Fibroblast of gingiva (primary cell): ENCODE measurements at regions not wholly inside any gene's neighbourhood (a gene's known extent, or its start where the extent isn't known, plus 50 kb on each side); places are given as distances from the start of the nearest gene placed in this dataset.

Experiments
- DNase-seq: peaks from one replicate; pipeline ENCODE4 v3.0.0-alpha.2; 2011; ENCODE audit warnings: low read depth

DNA sequence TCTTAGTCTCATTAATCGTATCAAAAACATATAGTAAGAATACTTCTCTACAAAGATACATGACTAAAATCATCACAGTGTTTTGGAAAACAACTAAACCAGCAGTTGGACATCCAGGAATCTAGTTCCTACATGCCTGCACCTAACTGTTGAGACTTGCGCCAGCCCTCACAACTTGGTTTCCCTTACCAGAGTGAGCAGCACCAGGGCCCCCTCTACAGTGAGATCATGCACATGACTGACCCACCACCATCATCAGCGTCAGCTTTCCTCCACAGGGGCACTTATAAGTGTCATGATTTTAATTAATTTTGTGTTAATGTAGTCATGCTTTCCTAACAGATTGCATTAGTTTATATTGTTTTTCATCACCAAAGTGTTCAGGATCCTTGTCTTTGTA is 1322.0 kb downstream of the EFNB2 start:
- DNase-seq = no peak

DNA sequence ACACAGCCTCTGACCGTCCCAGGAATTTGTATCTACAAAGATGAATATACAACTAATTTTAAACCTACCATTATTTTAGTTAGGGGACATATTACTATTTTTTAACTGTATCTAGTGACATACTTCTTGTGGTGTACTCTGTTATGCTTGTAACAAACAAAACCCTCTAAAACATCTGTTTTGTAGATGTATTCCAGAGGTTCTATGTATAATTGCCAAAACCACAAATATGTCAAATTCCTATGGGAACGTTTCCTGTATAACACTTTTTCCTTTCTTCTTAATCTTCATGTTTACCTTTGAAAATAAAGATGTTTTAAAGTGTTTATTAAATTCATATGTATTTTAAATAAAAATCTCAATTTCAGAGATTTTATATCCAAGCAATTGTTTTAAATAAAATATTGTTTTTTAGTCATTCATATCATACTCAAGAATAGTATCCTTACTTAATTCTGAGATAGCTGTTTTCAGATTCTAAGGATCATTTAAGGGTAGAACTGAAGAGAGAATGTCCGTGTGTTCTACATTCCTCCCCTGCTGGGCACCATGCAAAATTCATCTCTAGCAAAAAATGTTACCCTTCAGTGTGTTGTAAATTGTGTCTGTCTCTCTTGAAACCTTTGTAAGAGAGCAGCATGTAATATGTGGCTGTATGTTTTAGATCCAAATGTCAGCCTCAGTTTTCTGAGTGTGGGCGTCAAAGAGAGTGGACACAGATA is 1327.7 kb downstream of the EFNB2 start:
- DNase-seq = no peak

DNA sequence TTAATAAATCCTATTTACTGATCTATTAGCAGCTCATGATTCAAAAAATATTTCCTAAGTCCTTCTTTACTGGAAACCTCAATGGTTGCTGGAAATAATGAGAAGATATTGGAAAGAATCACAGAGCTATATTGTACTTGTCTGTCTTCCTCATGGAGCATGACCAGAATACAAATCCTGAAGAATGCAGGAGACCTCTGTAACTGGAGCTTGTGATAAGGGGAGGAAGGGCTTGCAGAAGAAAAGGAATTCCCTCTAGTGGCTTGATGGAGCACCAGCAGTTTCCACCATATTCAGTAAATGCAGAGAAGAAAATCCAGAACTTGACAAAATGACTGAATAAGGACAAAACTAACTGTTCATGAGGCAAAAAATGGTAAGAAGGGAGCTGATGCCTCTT is 1333.1 kb downstream of the EFNB2 start:
- DNase-seq = no peak

- DNase-seq = no peak
Observed at GRCh38 chr13:105201351-105201750, 1334.1 kb downstream of the EFNB2 start.

DNA sequence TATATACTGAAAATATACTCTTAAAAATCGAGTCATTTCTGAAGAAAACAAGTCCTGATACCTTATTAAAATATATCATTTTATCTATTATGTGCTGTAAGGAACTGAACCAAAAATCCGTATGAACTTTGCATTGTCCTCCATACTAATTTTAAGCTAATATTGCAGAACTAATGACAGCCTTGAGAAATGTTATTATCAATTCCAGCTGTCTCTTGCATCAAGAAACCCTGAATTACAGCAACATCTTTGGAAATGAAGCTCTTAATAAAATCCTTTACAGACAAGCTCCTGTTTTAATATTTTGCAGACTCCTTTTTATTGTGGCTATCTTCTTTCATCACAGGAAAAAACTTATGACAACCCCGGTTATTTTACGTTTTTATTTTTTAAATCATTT is 1335.3 kb downstream of the EFNB2 start:
- no peak for DNase-seq

GRCh38 chr13:105196052-105196451 is 1339.4 kb downstream of the EFNB2 start:
- no peak for DNase-seq

GRCh38 chr13:105193026-105193425 is 1342.4 kb downstream of the EFNB2 start:
- no peak for DNase-seq

DNA sequence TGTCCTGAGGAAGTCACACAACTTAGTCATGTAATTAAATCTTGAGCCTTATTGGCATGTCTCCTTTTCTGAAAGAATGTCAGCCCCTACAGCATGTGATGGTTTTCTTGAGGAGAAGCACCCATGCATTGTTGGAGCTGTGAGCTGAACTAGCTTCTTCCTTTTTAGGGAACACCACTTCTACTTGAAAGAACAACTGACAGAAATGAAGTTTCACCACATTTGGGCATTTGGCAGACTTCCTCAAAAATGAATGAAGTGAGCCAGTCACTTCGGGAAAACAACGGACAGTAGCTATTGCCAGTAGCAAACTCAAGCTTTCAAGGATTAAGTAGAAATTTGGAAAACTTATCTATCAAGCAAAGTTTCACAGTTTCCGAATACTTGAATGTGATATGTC is 1351.3 kb downstream of the EFNB2 start:
- no peak for DNase-seq

DNA sequence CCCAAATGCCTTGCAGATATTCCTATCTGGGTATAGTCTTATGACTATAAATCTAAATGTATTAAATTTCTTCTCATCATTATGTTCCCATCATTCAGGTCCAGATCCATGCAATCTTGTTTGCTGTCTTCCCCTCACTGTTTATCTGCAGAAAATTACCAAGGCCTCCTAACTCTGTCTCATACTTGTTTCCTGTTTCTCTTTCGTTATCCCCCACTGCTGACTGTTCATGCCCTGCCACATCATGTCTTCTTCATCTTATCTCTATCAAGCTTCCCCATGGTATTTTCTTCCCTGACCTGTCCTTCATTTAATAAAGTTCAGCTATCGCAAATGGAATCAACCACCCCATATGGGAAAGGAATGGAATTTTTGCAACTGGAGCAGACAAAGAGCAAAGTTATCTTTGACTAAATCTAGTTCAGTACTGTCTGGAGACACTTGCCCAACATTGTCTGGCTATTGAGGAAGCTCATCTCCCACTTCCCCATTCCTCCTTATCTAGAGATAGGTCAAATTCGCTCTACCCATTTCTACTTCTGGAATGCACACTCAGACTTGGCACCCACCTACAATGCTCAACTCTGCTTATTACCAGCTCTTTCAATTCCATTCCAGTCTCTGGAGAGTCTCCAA is 1358.1 kb downstream of the EFNB2 start:
- no peak for DNase-seq

- no peak for DNase-seq
Observed at GRCh38 chr13:105170438-105170837, 1365.0 kb downstream of the EFNB2 start.

DNA sequence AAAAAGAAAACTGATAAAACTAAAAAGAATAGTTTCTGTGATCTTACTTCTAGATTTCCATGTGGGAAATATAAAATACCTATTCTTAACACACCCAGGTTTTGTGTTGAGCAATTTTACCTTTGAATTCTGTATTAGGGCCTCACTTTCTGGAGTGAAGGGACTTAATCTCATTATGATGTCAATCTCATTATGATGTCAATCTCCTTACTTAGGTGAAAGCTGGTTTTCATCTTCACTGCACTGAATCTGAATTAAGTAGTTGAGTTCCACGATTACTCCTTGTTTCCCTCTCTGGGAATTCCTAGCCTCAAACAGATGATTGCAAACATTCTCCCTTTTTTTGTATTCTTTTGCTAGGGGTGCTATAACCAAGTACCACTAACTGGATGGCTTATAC is 1367.2 kb downstream of the EFNB2 start:
- no peak for DNase-seq

GRCh38 chr13:105167385-105167784 is 1368.1 kb downstream of the EFNB2 start:
- DNase-seq = no peak

GRCh38 chr13:105165449-105166125 is 1369.9 kb downstream of the EFNB2 start:
- DNase-seq = no peak

- no peak for DNase-seq
Observed at GRCh38 chr13:105159841-105160240, 1375.6 kb downstream of the EFNB2 start.

GRCh38 chr13:105153611-105154010 is 1381.9 kb downstream of the EFNB2 start:
- DNase-seq = no peak

- DNase-seq = no peak
Observed at GRCh38 chr13:105151639-105152038, 1383.8 kb downstream of the EFNB2 start.

GRCh38 chr13:105147461-105147860 is 1388.0 kb downstream of the EFNB2 start:
- no peak for DNase-seq

DNA sequence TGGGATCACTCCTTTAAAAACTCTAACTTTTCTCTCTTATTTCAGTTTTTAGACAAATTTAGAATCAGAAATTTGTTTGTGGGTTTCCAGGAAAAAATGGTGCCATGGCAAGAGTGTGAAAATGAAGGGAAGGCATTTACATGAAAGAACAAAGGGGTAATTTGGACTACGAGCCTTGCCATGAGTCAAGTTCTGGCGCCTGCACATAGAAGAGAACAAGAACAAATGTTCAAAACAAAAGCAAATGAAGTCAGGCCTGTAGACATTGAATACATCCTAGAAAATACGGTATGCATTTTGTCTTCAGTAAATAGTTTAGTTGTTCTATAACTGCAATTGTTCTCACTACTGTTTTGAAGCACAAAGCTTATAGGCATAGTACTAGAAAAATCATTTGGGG is 1390.5 kb downstream of the EFNB2 start:
- no peak for DNase-seq

DNA sequence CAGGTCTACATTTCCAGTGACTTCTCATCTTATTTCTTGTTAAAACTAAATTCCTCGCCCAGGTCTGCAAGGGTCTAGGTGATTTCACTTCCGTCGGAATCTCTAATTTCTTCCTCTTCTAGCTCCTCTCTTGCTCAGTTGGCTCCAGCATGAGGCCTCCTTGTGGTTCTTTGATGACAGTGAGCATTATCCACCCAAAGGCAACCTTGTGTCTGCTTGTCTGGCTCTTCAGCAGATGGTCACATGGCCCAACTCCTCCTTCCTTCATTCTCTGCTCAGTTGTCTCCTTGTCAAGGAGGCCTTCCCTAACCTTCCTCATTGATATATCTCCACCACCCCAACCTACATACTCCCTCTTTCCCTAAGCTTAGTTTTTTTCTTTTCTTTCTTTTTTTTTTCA is 1391.4 kb downstream of the EFNB2 start:
- DNase-seq = no peak

DNA sequence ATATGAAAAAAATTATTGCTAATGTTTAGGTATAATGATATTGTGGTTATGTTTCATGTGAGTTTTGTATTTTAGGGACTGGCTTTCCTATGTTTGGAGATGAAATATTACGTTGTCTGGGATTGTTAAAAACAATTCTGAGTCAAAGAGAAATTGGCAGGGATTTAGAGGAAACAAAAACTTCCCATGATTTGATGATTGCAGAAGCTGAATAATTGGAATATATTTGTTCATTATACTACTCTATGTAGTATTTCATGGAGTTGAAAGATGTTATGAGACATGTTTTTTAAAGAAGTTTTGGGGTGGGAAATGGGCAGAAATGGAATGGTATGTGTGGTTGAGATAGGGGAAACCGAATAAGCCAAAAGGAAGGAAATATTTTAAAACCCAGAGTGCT is 1392.9 kb downstream of the EFNB2 start:
- no peak for DNase-seq

DNA sequence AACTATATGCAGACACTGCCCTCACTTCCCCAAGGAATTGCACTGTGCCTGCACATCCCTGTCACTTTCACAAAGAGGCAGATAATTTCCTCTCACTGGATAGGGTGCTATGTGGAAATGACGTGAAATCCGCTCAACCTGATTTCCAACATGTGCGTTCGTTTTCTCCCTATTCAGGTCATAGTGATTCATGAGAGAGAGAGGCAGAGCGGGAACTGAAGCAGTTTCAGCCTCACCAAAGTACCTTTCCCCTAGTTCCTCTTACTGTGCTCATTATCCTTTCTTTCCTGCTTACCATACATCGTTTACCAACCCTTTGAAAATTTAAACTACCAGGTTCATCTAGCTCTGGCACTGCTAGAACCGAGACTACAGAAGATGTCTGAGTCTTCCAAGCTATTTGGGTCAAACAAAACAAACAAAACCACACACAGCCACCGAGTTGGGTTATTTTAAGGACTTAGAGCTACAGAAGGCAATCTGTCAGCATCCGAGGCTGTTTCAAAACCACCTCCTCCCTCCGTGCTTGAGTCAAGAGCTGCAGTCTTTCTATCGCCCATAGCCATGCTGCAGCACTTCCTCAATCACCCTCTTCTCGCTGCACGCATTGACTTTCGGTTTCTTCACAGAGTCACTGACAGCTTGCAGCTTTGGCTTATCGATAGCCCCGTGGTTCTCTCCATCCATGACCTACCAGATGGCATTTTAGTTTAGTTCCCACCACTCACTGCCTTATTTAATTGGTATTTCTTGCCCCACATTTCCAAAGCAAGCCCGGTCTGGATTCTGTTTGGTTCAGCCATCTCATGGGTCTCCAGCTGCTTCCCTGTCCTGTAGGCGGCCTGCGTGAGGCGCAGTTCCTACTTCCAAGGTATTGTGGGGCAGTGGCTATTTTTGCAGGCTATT is 1395.8 kb downstream of the EFNB2 start:
- no peak for DNase-seq

- DNase-seq = no peak
Observed at GRCh38 chr13:105139048-105139379, 1396.4 kb downstream of the EFNB2 start.
